Ovary (tissue), 7 donors: ENCODE measurements at regions not wholly inside any gene's neighbourhood (a gene's known extent, or its start where the extent isn't known, plus 50 kb on each side); places are given as distances from the start of the nearest gene placed in this dataset.

ENCODE experiments used
- DNase-seq, 5 donors: peaks; one replicate each; pipeline ENCODE4 v3.0.0-alpha.2; 2019 to 2020
- H3K27ac ChIP-seq, 2 donors: fragments of 200-600 bp; one replicate each; pipeline versions ENCODE4 v1.5.1 to v1.8.0; 2019 to 2022
- H3K27me3 ChIP-seq: fragments of 200-600 bp; one replicate; pipeline ENCODE4 v1.8.0; 2022
- H3K36me3 ChIP-seq: fragments of 200-600 bp; sonication (generic); one replicate; pipeline ENCODE4 v1.5.1; 2019
- H3K4me1 ChIP-seq: one replicate; pipeline ENCODE4 v1.8.1; 2013; ENCODE audit warnings: mild to moderate bottlenecking, moderate library complexity; ENCODE audit not compliant: insufficient read depth
- H3K4me3 ChIP-seq: fragments of 200-600 bp; sonication (generic); one replicate; pipeline ENCODE4 v1.5.1; 2017
- H3K9me3 ChIP-seq, 2 donors: fragments of 200-600 bp in 1 of 2; sonication (generic) in 1 of 2; one replicate each; pipeline versions ENCODE4 v1.5.1 to v1.8.1; 2013 to 2019; ENCODE audit warnings: mild to moderate bottlenecking in 1 of 2, moderate library complexity in 1 of 2
- EP300 ChIP-seq: sonication (generic); formaldehyde crosslinking; IDR thresholded peaks from one replicate; pipeline ENCODE4 v1.6.1; 2017; ENCODE audit warnings: antibody characterized with exemption
- POLR2A ChIP-seq: fragments of 450-650 bp; IDR thresholded peaks from one replicate; pipeline ENCODE4 v1.6.1; 2017; ENCODE audit warnings: antibody characterized with exemption, mild to moderate bottlenecking, moderate library complexity
- WGBS, 3 donors: extraction: QIAGEN DNeasy Blood & Tissue Kit in 1 of 3; methylation state at CpG; one replicate each; pipeline versions ENCODE4 v1.1.5 to v1.1.7; 2013 to 2017; 5-methylcytosine and 5-hydroxymethylcytosine counted together
- intact Hi-C, 4 donors: fragments of 100-400 bp; cut with DNase I; formaldehyde crosslinking; loops; one replicate each; pipeline versions ENCODE4 v1.11.0 to v1.15.1; 2022 to 2023
- TF ChIP-seq, protein P1 (sequence below), 3 donors: fragments of 450-650 bp in 2 of 3; fragments of 200-600 bp in 1 of 3; IDR thresholded peaks; one replicate each; pipeline versions ENCODE4 v1.5.1 to v1.8.0; 2016 to 2022; ENCODE audit warnings: antibody characterized with exemption in 3 of 3, mild to moderate bottlenecking in 1 of 3
- donor health status: DM: no; HTN: no; CAD: no; lungs with moderate emphysema.
- donor health status: DM: no; HTN: no; CAD: no.
- donor health status: Bipolar disorder and iron deficiency.
- donor health status: DM: no; HTN: no; CAD: no.
- donor health status: DM: yes; HTN: yes; CAD: no.

- no peak overlapping the region for H3K27ac ChIP-seq
- H3K4me1 ChIP-seq: peaks cover 2% of the 10 kb centered on the region
- H3K27me3 ChIP-seq: no peaks in the 10 kb centered on the region
- no peaks in the 10 kb centered on the region for H3K36me3 ChIP-seq
- no peaks in the 10 kb centered on the region for H3K9me3 ChIP-seq
- TF ChIP-seq POLR2A (no peak), EP300 (no peak)
- TF ChIP-seq, protein P1, sequence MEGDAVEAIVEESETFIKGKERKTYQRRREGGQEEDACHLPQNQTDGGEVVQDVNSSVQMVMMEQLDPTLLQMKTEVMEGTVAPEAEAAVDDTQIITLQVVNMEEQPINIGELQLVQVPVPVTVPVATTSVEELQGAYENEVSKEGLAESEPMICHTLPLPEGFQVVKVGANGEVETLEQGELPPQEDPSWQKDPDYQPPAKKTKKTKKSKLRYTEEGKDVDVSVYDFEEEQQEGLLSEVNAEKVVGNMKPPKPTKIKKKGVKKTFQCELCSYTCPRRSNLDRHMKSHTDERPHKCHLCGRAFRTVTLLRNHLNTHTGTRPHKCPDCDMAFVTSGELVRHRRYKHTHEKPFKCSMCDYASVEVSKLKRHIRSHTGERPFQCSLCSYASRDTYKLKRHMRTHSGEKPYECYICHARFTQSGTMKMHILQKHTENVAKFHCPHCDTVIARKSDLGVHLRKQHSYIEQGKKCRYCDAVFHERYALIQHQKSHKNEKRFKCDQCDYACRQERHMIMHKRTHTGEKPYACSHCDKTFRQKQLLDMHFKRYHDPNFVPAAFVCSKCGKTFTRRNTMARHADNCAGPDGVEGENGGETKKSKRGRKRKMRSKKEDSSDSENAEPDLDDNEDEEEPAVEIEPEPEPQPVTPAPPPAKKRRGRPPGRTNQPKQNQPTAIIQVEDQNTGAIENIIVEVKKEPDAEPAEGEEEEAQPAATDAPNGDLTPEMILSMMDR (IDR thresholded peaks at IDR 0.05): no peak
- WGBS, 3 donors: 51 to 68% (median 58%) methylated on average over 1 of the region's 1 CpG
- DNase-seq: no peak
- intact Hi-C loops: no loop called here
- no peak overlapping the region for H3K4me3 ChIP-seq
These were observed 141.7 kb upstream of the TMEM72 start for GRCh38 chr10:44769450-44769849.

DNA sequence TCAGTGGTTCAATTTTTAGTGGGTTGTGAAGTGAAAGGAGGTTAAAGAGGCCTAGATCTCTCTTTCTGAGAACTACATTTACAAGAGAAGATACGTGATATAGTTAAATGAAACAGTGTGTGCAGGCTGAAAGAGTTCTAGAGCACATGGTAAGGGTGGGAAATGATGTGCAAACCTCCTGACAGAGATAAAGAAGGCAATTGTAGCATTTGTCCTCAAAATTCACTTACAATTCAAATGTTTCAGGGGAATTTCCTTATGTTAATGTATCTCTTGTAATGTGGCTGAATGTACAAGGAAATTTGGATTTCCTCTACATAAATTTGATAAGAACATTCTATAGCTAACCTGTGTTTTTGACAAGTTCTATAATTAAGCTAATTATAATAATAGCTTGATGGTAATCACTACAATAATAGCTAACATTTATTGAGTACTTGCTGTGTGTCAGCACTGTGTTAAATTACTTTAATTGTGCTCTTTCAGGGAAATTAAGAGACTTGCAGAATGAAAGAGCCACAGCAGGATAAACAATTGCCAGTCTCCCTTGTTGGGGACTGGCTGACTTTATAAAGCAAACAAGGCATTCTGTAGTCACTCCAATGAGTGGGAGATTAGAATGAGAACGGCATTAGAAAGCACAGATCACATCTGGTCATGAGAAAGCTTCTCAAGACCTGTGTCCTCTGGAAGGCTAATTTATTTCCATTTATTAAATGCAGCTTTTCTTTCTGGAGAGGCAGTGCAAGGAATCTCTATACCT, 139.7 kb upstream of the TMEM72 start:
- no peaks in the 10 kb centered on the region for H3K9me3 ChIP-seq
- WGBS, 3 donors: 59 to 70% (median 70%) methylated on average over 2 of the region's 2 CpGs
- H3K36me3 ChIP-seq: no peaks in the 10 kb centered on the region
- intact Hi-C loops: no loop called here
- TF ChIP-seq POLR2A: no peak
- TF ChIP-seq, protein P1 (IDR thresholded peaks at IDR 0.05): no peak
- no peak overlapping the region for H3K27ac ChIP-seq
- DNase-seq: no peak
- H3K4me3 ChIP-seq: no peak overlapping the region
- H3K27me3 ChIP-seq: no peaks in the 10 kb centered on the region
- peaks cover 18% of the 10 kb centered on the region for H3K4me1 ChIP-seq

GRCh38 chr10:44773565-44773964, 137.6 kb upstream of the TMEM72 start:
- H3K27ac ChIP-seq: no peak overlapping the region
- intact Hi-C loops: no loop called here
- TF ChIP-seq, protein P1 (IDR thresholded peaks at IDR 0.05): no peak
- TF ChIP-seq POLR2A (no peak), EP300 (no peak)
- no peak for DNase-seq
- WGBS, 3 donors: 96 to 97% (median 97%) methylated on average over 18 to 19 of the region's 19 CpGs
- H3K4me3 ChIP-seq: no peak overlapping the region
- H3K36me3 ChIP-seq: no peaks in the 10 kb centered on the region
- H3K27me3 ChIP-seq: no peaks in the 10 kb centered on the region
- peaks cover 20% of the 10 kb centered on the region for H3K4me1 ChIP-seq
- H3K9me3 ChIP-seq: no peaks in the 10 kb centered on the region

GRCh38 chr10:44774676-44775401, 136.3 kb upstream of the TMEM72 start:
- Histone ChIP-seq H3K36me3 (no peaks in the 10 kb centered on the region), H3K9me3 (no peaks in the 10 kb centered on the region), H3K4me3 (no peak overlapping the region), H3K27me3 (no peaks in the 10 kb centered on the region), H3K27ac (no peak overlapping the region), H3K4me1 (peaks cover 20% of the 10 kb centered on the region)
- TF ChIP-seq POLR2A (no peak), EP300 (no peak)
- TF ChIP-seq, protein P1 (IDR thresholded peaks at IDR 0.05): no peak
- no peak for DNase-seq
- 53 to 72% (median 64%) methylated on average over 4 of the region's 4 CpGs for WGBS, 3 donors
- intact Hi-C loops: no loop called here
